BJ (cell line): ENCODE measurements at regions not wholly inside any gene's neighbourhood (a gene's known extent, or its start where the extent isn't known, plus 50 kb on each side); places are given as distances from the start of the nearest gene placed in this dataset.

Experiments
- CTCF ChIA-PET: fragments of 350-600 bp; formaldehyde crosslinking; extraction: SDS; loops from one replicate; lab custom pipeline; 2021; ENCODE audit warnings: antibody characterized with exemption, inconsistent platforms; lab: Yijun Ruan, JAX
- POLR2A ChIA-PET: fragments of 300-600 bp; sonication (Branson Sonifier 250); formaldehyde crosslinking; extraction: SDS; loops from one replicate; lab custom pipeline; 2021; ENCODE audit warnings: antibody characterized with exemption; lab: Charles Lee
- DNase-seq: peaks from one replicate; pipeline ENCODE4 v3.0.0-alpha.2; 2011; ENCODE audit warnings: low read depth
- H3K27me3 ChIP-seq: 2 replicates; pipeline ENCODE4 v1.6.0; 2011; ENCODE audit warnings: low read length; ENCODE audit not compliant: control insufficient read depth, insufficient read depth
- H3K36me3 ChIP-seq: 2 replicates; pipeline ENCODE4 v1.5.1; 2011; ENCODE audit warnings: low read length; ENCODE audit not compliant: control insufficient read depth, insufficient read depth
- H3K4me3 ChIP-seq: 2 replicates; pipeline ENCODE4 v1.5.1; 2011; ENCODE audit warnings: low read depth, mild to moderate bottlenecking, control low read depth, low read length
- TF ChIP-seq, protein P1 (sequence below): IDR thresholded peaks from 2 replicates; pipeline ENCODE4 v1.5.1; 2011; ENCODE audit warnings: low read depth, mild to moderate bottlenecking, control low read depth, inconsistent platforms, low read length, moderate library complexity; ENCODE audit not compliant: insufficient read depth

DNA sequence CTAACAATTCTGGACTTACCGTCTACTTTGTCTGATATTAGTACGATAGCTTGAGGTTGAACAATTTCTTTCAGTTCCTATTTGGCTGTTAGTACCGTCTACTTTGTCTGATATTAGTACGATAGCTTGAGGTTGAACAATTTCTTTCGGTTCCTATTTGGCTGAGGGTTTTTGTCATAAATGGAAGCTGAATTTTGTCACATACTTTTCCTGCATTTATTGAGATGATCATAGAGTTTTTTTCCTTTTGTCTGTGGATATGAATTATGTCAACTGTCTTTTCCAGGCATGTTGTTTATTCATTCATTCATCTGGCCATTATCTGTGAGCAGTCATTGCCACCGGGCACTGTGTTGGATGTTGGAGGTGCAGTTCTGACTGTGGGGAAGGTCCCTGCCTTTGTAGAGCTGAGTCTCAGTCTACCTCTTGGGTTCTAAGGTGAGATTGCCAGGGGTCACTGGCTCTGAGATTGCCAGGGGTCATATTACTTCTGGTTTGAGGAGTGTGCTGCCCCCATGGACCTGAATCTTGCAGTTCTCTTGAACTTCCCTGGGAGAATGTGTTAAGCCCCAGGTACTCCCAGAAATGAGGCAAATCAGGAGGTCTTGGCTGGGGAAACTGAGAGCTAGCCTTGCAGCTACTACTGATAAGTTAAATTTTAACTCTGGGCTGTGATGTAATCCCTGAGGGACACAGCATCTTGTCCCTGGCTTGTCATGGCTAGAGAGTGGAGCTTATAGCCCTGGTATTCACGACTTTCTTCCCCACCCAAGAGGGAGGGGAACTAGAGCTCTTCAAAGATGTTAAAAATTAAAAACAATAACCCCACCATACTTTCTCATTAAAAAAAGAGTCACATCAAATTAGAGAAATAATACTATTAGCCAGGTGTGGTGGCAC, 89.1 kb upstream of the MBOAT2 start:
- Histone ChIP-seq H3K27me3 (no peaks in the 10 kb centered on the region), H3K36me3 (no peaks in the 10 kb centered on the region), H3K4me3 (no peak overlapping the region)
- DNase-seq = no peak
- CTCF ChIA-PET = interaction anchor here (0.9 to 1.2 kb wide), 3 partner anchors 10 to 219 kb away, joined by 3 to 4 read pairs (median 3); no protein-coding TSS in a partner anchor
- POLR2A ChIA-PET = interaction anchor here (0.6 to 0.7 kb wide), 2 partner anchors 23 to 172 kb away, joined by 4 read pairs; no protein-coding TSS in a partner anchor
- TF ChIP-seq, protein P1, sequence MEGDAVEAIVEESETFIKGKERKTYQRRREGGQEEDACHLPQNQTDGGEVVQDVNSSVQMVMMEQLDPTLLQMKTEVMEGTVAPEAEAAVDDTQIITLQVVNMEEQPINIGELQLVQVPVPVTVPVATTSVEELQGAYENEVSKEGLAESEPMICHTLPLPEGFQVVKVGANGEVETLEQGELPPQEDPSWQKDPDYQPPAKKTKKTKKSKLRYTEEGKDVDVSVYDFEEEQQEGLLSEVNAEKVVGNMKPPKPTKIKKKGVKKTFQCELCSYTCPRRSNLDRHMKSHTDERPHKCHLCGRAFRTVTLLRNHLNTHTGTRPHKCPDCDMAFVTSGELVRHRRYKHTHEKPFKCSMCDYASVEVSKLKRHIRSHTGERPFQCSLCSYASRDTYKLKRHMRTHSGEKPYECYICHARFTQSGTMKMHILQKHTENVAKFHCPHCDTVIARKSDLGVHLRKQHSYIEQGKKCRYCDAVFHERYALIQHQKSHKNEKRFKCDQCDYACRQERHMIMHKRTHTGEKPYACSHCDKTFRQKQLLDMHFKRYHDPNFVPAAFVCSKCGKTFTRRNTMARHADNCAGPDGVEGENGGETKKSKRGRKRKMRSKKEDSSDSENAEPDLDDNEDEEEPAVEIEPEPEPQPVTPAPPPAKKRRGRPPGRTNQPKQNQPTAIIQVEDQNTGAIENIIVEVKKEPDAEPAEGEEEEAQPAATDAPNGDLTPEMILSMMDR = no peak

GRCh38 chr2:9091811-9092210, 88.3 kb upstream of the MBOAT2 start:
- Histone ChIP-seq H3K4me3 (no peak overlapping the region), H3K36me3 (no peaks in the 10 kb centered on the region), H3K27me3 (no peaks in the 10 kb centered on the region)
- TF ChIP-seq, protein P1 = no peak
- no peak for DNase-seq
- CTCF ChIA-PET = interaction anchor here (0.6 to 1.3 kb wide), 3 partner anchors 9 to 680 kb away, joined by 3 to 5 read pairs (median 4); no protein-coding TSS in a partner anchor
- POLR2A ChIA-PET = interaction anchor here (0.6 kb wide), 1 partner anchor 171 kb away, joined by 4 read pairs; no protein-coding TSS in a partner anchor

DNA sequence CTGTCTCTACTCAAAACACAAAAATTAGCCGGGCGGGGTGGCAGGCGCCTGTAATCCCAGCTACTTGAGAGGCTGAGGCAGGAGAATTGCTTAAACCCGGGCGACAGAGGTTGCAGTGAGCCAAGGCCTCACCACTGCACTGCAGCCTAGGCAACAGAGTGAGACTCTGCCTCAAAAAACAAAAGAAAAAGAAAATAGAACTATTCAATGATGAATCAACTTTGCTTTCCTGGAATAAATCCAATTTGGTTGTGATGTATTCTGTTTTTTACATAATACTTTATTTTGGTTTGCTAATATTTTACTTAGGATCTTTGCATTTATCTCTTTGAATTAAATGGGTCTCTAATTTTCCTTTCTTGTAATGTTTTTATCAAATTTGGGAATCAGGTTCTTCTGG, 86.3 kb upstream of the MBOAT2 start:
- no peaks in the 10 kb centered on the region for H3K36me3 ChIP-seq
- H3K27me3 ChIP-seq = no peaks in the 10 kb centered on the region
- ChIA-PET CTCF (no interaction called here), POLR2A (no interaction called here)
- TF ChIP-seq, protein P1 = no peak
- no peak for DNase-seq
- no peak overlapping the region for H3K4me3 ChIP-seq

DNA sequence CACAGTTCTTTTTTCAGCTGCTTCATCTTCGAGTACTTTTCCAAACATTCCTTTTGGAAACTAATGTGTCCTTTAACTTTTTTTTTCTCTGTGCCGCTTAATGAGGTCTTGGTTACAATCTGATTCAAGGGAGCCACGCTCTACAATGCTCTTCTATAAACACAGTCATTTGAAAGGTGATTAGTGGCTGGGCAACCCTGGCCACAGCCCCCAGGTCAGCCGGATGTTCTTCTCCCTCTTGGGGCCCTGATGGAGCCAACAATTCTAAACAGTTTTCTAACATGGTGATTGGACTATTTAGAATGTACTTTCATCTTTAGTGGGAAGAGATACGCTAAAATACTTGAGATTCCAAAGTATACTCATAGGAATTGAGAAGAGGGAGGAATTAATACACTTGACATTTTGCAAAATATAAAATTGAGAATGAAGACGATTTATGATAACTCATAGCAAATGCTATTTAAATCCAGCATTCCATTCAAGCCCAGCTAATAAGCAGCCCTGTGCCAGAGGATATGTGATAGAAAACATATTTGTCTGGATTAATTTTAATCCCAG, 83.7 kb upstream of the MBOAT2 start:
- ChIA-PET POLR2A (no interaction called here), CTCF (interaction anchor here (0.6 to 0.7 kb wide), 3 partner anchors 52 to 1292 kb away, joined by 3 to 4 read pairs (median 4); no protein-coding TSS in a partner anchor)
- peak overlapping the region; percentile 4; the same call in 1 of the 2 replicates for H3K4me3 ChIP-seq
- no peaks in the 10 kb centered on the region for H3K36me3 ChIP-seq
- no peaks in the 10 kb centered on the region for H3K27me3 ChIP-seq
- TF ChIP-seq, protein P1 = no peak
- DNase-seq = no peak

- TF ChIP-seq, protein P1 = no peak
- Histone ChIP-seq H3K4me3 (no peak overlapping the region), H3K27me3 (no peaks in the 10 kb centered on the region), H3K36me3 (no peaks in the 10 kb centered on the region)
- ChIA-PET POLR2A (no interaction called here), CTCF (interaction anchor here (0.7 kb wide), 2 partner anchors 157 to 1292 kb away, joined by 3 to 4 read pairs; no protein-coding TSS in a partner anchor)
- no peak for DNase-seq
Measured at GRCh38 chr2:9086465-9086864, 83.0 kb upstream of the MBOAT2 start.
